ENCODE measurements at regions not wholly inside any gene's neighbourhood (a gene's known extent, or its start where the extent isn't known, plus 50 kb on each side); places are given as distances from the start of the nearest gene placed in this dataset.
"Not testable (repeated sequence)": the region's sequence is repeated elsewhere in the genome, so short reads cannot be mapped to it uniquely, and the experiment has no call there.

DNA sequence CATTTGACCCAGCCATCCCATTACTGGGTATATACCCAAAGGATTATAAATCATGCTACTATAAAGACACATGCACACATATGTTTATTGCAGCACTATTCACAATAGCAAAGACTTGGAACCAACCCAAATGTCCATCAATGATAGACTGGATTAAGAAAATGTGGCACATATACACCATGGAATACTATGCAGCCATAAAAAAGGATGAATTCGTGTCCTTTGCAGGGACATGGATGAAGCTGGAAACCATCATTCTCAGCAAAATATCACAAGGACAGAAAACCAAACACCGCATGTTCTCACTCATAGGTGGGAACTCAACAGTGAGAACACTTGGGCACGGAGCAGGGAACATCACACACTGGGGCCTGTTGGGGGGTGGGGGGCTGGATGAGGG, 290.0 kb upstream of the HNRNPA3 start:
- not testable (repeated sequence) for DNase-seq (ENCODE audit: low read depth)

DNA sequence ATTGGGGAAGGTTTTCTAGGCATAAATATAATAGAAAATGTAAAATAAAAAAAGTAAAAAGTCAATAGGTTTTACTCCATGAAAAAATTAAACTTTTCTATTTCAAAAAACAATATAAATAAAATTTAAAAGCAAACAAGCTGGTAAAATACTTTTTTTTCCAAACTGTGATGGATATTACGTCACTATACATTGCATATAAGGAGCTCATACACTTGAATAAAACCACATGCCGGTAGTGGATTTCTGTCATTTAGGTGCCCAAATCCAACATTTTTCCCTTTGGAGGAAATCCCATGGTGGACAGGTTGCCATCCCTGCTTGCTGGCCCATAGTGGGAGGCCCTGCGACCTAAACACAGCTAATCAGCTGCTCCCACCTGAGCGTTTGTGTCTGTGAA, 289.4 kb upstream of the HNRNPA3 start:
- DNase-seq (ENCODE audit: low read depth), result no peak

DNA sequence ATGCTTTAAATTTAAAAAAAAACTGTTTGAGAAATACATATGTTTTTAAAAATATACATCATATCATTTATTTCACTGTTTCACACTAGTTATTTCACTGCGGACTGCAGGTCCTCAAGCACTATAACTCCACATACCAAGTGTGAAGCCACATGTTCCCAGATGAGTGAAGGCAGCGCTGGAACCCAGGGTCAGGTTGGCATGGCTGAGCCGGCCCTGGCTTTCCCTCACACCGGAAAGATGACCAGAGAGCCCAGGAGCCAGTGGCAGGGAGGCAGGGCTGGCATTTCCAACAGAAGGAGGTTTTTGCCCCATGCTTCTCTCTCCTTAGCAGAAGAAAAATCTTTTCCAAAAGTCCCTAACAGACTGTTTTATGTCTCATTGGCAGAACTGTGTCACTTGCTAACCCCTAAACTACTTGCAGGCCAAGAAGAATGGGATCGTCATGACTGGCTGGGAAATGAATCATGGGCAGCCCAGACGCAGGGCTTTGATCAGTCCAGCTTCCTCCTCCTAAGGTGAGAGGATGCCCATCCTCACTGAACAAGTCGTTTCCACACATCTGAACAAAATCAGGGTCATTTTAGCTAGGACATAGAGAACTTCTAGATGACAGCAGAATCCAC, 287.6 kb upstream of the HNRNPA3 start:
- no peak for DNase-seq (ENCODE audit: low read depth)

DNA sequence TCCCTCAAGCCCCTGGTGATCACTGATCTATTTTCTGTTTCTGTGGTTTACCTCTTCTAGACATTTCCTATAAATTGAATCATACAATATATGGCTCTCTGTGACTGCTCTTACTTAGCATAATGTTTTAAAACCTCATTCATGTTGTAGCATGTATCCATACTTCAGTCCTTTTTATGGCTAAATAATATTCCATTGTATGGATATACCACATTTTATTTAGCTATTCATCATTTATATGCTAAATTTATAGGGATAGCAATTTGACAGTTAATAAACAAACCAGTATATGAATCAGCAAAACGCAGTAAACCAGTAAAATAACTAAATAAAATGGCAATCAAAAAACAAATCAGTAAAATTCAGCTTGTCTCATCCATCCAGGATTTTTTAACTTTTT, 286.1 kb upstream of the HNRNPA3 start:
- no peak for DNase-seq (ENCODE audit: low read depth)

DNA sequence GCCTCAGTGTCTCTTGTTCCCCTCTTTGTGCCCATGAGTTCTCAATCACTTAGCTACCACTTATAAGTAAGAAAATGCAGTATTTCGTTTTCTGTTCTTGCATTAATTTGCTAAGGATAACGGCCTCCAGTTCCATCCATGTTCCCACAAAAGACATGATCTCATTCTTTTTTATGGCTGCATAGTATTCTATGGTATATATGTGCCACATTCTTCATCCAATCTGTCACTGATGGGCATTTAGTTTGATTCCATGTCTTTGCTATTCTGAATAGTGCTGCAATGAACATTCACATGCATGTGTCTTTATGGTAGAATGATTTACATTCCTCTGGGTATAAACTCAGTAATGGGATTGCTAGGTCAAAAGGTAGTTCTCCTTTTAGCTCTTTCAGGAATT, 283.2 kb upstream of the HNRNPA3 start:
- DNase-seq (ENCODE audit: low read depth), result not testable (repeated sequence)

DNA sequence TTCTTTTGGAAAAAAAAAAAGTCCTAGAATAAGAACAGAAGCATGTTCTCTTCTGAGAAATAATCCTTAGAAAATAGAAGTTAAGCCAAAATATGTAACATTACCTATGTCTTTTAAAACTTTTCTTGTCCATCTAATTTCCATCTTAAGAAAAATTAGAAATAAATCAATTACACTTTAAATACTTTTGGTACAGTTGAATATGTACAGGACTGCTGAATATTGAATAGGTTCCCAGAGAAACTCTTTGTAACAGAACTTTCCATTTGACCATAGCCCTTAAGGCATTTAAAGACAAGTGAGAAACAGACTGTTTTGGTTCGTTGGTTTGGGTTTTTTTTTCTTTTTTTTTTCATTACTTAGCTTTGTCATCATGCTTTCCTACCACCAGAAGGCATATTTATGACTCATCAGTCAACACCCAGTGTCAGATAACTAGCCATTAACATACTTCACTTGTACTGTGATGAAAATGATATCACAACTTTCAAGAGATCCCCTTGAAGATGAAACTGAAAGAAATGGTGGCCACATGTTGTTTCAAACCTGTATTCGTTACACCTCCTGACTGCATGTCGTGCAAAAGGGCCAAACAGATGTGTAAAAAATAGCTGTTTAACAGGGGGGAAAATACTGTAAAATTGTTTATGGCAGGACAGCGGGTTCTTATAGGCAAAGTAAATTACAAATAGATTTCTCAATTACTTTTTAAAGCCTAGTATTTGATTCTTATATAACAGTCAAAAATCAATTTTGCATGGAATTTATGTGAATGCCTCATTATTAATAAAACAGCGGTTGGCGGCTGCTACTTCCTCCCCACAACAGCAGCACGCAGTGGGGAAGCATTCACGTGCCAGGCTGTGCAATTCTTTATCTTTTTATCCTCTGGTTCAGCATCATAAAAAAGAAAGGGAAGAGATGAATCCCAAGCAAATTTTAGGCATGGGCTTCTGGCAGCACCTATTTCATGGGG, 280.7 kb upstream of the HNRNPA3 start:
- DNase-seq (ENCODE audit: low read depth), result peak; percentile 29

DNA sequence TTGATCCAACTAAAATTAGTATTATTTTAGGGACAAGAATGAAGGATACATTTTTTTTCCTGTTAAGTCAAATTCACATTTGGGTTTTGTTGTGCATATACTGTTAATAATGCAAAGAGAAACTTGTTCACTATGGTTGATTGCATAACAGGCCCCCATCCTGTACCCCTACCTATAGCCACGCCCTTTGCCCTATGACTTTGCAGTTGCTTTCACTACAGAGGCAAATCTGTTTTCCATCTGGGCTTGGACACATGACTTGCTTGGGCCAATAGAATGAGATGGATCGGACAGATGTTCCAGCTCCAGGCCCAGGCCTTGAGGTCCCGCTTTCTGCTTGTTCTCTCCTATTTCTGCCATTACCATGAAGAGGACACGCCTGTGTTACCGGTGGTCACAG, 278.5 kb upstream of the HNRNPA3 start:
- no peak for DNase-seq (ENCODE audit: low read depth)

DNA sequence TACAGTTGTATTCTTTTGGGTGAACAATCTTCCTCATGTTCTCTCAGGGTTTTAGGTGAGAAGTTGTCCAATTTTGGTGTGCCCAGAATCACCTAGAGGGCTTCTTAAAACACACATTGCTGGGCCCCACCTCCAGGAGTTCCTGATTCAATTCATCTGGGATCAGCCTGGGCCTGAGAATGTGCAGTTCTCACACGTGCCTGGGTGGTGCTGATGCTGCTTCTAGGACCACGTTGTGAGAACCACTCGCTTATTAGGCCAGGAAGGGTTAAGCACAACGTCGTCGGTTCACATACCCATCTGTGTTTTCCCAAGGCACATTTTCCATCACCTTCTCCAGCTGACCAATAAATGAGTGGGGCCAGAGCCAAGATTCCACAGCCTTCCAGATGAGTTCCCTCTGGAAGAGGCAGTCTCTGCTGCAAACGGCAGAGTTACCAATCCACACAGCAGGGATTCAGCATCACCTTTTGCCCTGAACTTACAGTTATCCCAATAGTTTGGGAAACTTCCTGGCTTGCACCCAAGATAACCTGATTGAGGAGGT, 277.7 kb upstream of the HNRNPA3 start:
- no peak for DNase-seq (ENCODE audit: low read depth)

DNA sequence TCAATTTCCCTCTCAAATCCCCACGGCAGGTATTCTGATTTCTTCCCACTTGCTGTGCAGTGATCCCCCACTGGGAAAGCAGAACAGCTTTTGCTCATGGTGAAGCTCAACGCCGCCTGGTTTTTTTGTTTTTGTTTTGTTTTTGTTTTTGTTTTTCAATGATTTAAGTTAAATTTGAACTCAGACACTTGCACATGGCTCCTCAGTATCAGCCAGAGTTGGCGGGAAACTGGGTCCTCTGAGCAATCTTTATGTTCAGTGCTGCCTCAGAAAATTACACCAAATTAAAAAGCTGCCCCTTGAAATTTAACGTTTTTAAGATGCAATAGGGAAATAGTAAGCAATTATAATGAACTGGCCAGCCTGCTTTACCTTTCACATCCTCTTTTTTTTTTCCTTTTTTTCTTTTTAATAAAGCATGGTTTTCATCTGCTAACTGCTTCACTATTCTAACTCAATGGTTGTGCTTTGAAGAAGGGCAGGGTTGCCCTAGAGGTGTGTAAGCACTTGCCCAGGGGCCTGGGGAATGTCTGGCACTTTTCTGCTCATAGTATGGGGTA, 277.0 kb upstream of the HNRNPA3 start:
- DNase-seq (ENCODE audit: low read depth), result no peak

DNA sequence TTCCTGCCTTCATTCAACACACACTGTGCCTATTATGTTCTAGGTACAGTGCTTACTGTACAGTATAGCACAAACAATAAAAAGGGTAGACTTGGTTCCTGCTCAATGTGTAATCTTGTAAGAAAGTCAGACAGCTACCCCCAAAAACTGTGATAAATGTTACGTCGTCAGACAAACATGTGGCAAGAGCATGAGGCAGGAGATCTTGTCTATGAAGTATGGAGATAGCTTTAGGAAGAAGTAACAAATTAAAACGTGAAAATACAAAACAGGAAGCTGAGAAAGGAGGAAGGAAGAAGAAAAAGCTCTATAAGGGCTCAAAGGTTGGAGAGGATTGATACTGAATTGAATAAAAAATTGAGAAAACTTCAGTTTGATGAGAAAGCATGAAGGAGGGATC, 276.2 kb upstream of the HNRNPA3 start:
- DNase-seq (ENCODE audit: low read depth), result no peak

DNA sequence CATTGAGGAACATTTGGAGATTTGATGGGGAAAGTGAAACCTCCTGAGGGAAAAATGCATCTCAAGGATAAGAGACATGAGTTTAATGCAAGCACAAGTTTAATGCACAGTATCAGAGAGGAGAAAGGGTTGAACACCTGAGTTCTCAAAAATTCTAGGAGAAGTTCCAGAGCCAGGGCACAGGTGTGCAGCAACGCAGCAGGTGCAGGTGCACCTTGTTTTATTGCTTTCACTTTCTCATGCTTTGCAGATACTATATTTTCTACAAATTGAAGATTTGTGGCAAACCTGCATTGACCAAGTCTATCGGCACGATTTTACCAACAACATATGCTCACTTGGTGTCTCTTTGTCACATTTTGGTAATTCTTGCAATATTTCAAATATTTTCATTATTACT, 267.6 kb upstream of the HNRNPA3 start:
- DNase-seq (ENCODE audit: low read depth), result no peak

DNA sequence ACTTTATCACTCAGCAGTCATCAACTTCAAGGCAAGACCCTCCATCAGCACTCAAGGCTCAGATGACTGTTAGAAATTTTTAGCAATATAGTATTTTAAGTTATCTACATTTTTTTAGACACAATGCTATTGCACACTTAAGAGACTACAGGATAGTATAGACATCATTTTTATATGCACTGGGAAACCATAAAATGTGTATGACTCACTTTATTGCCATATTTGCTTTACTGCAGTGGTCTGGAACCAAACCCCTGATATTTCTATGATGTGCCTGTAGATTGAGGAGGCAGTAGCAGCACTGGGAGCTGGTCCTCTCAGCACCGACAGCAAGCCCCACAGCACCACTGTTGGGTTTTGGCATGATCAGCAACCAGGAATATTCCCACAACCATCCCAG, 264.8 kb upstream of the HNRNPA3 start:
- no peak for DNase-seq (ENCODE audit: low read depth)

DNA sequence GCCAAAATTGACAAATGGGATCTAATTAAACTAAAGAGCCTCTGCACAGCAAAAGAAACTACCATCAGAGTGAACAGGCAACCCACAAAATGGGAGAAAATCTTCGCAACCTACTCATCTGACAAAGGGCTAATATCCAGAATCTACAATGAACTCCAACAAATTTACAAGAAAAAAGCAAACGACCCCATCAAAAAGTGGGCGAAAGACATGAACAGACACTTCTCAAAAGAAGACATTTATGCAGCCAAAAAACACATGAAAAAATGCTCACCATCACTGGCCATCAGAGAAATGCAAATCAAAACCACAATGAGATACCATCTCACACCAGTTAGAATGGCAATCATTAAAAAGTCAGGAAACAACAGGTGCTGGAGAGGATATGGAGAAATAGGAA, 261.4 kb upstream of the HNRNPA3 start:
- not testable (repeated sequence) for DNase-seq (ENCODE audit: low read depth)

DNA sequence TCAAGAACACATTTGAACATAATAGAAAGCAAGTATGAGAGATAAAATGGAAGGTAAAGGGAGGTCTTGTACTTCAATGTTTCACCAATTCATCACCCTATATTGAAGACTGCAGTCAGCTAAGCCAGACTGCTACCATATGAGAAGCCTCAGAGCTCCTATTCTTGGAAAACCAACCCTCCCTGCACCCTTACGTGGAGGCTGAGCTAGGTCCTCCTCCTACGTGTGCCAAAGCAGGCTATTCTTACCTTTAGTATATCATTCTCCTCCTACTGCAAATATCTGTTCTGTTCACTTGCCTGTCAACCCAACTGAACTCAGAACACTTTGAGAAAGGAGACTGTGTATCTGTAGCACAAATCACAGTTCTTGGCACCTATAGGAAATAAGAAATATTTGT, 255.8 kb upstream of the HNRNPA3 start:
- no peak for DNase-seq (ENCODE audit: low read depth)

DNA sequence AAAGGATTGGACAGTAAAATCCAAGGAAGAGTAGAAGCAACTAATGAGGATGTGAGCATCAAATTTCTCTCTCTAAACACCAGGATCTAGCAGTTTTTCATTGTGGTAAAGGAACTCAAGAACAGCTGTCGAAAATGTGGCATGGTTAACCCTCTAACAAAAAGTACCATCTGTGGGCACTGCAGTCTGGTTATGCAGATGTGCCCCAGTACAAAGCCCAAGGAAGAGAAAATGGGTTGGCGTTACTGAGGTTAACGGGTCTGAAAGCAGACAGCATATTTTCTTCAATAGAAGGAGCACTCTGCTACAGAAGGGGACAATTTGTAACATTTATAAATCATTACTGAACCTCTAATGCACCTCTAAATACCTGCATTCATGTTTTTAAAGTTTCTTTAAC, 253.0 kb upstream of the HNRNPA3 start:
- no peak for DNase-seq (ENCODE audit: low read depth)

DNA sequence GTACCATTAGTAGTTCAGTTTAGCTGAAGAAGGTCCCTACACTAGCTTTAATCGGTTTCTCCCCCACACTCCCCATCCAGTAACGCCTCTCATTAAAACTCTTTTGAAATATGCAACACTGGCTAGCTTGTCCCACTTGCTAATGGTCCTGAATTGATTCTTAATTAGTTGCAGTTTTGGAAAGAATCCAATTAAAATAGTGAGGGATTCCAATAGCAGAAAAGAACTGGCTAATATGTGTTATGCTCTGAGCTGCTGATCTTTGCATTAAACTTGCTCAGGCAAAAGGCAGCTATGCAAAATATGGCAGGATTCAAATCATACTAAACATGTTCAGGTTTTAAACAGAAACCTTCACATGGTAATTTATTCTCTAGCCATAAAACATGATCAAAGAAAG, 252.5 kb upstream of the HNRNPA3 start:
- no peak for DNase-seq (ENCODE audit: low read depth)

DNA sequence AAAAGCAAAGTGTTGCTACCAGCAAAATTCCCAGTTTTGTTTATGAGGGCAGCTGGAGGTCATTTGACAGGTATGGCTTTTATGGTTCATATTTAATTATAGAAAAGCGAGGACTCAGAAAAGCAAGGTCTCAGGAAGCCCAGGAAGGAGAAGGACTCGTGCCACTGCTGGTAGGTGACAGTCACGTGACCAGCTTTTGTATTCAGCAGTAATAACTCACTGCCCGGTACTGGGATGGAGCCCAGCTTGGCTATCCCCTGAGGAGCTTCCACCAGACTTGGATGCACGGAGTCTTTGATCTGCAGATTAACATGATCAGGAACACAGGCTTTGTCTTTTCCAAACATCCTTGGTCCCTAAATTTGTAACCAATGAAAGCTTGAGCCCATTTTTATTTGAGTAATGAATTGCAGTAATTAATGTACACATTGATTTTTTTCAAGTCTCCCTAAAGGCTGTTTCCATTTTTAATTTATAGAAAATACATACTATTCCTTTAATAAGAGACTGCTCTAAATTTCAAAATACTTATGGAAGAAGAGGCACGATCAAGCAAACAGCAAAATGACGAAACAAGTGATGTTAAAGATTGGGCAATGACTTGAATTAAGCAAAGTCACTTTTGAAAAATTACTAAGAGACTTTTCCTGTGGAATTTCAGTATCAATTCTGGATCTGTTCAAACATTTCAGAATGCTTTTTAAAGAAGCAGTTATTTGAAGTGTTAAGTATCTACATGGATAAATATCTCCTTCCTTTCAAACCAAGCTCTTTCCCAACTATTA, 251.7 kb upstream of the HNRNPA3 start:
- DNase-seq (ENCODE audit: low read depth), result no peak

DNA sequence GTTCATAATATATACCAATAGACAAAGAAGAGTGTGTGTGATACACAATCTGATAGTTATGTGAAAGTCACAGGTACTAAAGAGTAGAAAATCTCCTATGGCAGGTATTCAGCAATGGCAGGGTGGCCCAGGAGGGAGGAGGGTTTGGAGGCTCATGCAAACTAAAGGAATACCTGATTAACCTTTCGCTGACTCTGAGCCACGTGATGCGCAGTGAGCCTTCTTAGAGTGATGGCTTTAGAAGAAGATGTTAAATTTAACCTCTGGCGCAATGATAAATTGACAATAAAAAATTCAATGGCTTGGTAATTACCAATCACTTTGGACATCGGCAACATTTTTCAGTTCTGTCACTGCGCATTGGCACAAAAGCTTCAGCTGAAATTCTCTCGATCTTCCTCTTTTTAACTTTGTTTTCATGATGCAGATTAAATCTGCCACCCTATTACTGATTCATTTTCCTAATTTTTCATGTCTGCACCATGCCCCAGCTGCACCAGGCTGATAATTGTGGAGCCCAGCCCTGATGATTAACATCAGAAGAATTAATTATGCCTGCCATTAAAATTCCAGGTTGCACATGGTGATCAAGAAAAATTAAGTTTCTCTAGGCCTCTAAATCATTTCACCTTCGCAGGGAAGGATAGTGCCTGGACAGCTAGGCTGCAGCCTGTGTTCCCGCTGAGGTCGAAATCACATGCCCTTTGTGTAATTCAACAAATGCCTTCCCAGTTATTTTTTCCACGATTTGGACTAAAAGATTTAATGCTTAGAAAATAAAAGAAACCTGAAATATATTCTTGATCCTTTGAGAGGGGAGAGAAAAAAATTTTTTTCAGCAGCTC, 250.6 kb upstream of the HNRNPA3 start:
- DNase-seq (ENCODE audit: low read depth), result no peak

DNA sequence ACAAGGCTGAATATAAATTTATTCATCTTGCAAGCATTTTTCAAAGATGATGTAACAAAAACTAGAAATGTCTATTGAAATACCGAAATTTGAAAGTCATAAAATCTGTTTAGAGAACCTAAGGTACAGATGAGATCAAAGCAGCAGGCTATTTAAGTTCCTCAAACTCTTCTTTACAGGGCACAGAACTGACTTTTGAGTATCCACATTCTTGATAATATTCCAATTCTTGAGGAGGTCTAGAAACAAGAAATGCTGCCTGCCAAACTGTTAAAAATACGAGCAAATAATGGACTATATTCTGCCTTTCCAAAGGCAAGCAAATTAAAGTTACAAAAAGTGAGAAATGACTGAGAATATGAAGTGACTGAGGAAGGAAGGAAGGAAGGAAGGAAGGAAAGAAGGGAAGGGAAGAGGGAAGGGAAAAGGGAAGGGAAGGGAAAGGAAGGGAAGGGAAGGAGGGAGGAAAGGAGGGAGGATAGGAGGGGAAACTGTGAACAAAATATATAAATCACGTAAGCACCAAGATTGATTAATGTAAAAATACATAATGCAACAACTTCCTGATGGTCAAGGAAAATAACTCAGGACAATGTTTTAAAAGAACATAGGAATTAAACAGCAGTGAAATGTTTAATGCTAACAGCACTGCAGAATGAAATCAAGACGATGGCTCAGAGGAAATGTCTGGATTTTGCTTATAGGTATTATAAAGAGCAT, 248.9 kb upstream of the HNRNPA3 start:
- DNase-seq (ENCODE audit: low read depth), result no peak

DNA sequence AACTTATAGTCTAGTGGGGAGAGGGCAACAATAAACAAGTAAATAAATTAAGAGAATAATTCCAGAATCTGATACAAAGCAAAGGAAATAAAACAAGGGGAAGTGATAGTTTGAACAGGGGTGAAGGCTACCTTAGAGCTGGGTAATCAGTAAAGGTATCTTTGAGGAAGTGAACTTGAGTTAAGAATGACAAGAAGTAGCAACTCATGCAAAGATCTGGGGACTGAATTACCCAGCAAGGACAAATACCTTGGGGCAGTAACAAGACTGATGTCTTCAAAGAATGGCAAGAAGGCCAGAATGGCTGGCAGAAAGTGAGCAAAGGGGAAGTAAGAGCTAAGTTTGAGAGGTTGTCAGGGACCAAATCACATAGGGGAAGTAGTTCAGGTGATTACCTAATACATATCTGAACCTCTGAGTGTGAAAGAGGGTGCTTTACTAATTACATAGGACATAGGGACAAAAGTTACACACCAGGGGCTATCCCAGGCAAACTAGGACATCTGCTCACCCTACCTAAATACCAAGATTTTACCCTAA, 244.6 kb upstream of the HNRNPA3 start:
- no peak for DNase-seq (ENCODE audit: low read depth)

Data from HS-5 (cell line).